ENCODE measurements at regions not wholly inside any gene's neighbourhood (a gene's known extent, or its start where the extent isn't known, plus 50 kb on each side); places are given as distances from the start of the nearest gene placed in this dataset.

DNA sequence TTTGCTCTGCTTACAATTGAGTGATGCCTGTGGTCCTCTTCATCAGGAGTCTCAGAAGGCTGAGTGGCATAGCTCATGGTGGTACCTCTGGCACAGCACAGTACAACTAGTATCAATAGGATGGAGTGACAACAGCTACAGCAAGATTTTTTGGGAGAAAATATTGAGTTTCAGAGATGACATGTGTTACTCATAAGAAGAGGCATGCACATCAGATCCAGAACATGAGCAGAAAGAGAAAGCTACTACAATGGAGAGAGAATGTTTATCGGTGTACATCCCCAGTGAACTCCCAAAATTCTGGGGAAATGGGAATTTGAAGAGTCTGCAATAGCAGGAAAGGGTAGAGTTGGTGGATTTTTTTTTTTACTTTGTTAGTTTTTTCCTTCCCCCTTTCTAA, 130.5 kb upstream of the MB21D2 start:
- no peak for DNase-seq

- DNase-seq: no peak
These were observed 132.3 kb upstream of the MB21D2 start for GRCh38 chr3:193049935-193050334.

DNA sequence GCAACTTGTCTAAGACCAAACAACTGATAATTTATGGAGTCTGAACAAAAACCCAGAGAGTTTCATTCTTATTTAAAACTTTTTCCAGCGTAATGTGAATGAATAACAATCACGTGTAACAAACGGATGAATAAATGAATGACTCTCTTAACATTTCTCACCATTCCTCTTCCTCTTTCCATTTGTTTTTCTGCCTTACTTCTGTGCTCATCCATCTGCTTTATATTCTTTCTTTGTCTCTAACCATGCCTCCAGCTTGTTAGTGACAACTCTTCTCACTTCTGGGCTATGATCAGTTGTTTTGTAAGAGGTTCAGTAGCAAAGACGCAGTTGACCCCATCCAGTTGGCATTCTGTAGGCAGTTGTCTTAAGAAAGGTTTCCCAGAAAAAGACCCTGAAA, 133.7 kb upstream of the MB21D2 start:
- no peak for DNase-seq

GRCh38 chr3:193052354-193053045, 134.8 kb upstream of the MB21D2 start:
- DNase-seq: no peak

DNA sequence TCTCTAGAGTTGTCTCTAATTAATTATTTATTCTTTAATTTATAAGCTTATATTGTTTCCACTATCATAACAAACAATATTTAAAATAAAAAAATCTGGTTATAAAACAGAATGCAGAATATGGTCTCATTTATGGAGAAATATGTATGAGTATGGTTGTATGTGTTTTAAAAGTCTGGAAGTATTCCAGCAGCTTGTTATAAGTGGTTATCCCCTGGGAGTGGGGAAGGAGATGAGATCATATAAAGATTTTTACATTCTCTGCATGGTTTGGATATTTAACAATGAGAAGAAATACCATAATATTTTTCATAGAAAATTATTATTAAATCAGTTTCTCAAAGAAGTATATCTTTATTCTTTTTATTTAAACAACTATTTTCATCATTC, 135.4 kb upstream of the MB21D2 start:
- DNase-seq: no peak

DNA sequence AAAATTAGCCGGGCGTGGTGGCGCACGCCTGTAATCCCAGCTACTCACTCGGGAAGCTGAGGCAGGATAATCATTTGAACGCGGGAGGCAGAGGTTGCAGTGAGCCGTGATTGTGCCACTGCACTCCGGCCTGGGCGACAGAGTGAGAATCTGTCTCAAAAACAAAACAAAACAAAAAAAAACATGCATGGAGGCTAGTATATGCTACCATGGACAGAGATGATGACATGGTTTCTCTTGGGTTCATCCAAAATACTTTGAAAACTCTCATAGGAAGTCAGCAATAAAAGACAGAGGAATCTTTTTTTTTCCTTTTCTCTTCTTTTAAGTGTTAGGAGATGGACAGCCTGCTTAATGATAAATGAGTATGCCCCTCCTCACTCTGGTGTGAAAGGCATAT, 137.7 kb upstream of the MB21D2 start:
- DNase-seq: no peak

- DNase-seq: no peak
These were observed 140.0 kb upstream of the MB21D2 start for GRCh38 chr3:193057616-193058015.

DNA sequence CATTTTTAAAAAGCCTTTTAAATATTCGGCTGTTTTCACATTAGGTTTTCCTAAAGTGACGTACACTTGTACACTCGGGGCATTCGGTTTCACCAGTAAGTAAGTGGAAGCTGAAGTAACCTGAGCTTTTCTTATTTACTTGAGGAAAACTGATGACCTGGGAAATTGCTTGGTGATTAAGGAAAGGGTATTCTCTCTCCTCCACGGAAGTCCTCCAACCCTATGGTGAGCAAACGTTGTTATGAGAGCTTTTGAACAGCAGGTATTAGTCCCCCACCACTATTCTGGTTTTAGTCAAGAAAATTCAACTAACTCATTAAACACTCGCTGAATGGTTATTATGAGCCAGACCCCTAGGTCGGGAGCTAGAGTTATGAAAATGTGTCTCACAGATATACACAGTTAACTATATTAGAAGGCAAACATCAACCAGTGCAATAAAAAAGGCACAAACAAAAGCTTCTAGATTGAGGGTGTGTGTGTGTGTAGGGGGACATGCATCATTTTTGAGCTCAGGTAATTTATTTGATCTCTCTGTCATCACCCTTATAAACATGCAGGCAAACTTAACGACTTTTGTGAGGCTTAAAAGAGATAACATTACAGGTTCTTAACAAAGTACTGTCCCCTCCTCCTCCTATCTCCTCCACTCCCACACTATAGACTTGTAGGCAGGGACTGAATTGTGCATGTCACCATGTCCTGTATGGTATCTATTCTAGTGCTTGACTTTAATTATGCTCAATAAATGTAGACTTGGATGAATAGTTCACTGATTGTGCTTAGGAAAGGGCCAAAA, 143.3 kb upstream of the MB21D2 start:
- no peak for DNase-seq

GRCh38 chr3:193068365-193068764, 150.7 kb upstream of the MB21D2 start:
- no peak for DNase-seq

DNA sequence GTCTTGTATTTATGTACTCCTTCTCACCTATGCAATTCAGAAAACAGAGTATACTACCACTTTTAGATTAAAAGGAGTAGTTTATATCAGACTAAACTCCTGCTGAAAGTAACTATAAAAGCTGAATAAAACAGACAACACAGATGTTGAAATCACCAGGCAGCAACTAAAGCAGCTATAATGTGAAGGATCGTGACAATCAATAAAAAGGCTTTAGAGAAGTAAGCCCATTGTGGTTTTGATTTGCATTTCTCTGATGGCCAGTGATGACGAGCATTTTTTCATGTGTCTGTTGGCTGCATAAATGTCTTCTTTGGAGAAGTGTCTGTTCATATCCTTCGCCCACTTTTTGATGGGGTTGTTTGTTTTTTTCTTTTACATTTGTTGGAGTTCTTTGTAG, 152.1 kb upstream of the MB21D2 start:
- DNase-seq: peak; percentile 12

GRCh38 chr3:193078996-193079753, 161.5 kb upstream of the MB21D2 start:
- no peak for DNase-seq

DNA sequence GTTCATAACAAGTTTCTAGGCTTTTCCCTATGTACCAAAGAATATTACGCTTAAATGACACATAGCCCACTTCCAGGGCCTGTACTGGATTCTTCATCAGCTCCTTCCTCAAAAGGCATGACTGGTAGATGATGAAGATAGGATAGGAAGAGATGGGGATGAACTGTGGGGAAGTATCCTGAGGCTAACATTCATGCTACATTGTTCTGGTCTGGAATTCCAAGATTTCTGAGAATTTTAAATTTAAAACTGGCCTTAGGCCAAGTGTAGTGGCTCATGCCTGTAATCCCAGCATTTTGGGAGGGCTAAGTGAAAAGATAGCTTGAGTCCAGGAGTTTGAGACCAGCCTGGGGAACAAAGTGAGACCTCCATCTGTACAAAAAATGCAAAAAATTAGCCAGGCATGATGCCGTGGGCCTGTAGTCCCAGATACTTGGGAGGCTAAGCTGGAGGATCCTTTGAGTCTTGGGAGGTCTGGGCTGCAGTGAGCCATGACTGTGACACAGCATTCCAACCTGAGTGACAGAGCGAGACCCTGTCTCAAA, 160.1 kb upstream of the PLAAT1 start:
- no peak for DNase-seq

GRCh38 chr3:193085655-193086054, 155.4 kb upstream of the PLAAT1 start:
- no peak for DNase-seq

DNA sequence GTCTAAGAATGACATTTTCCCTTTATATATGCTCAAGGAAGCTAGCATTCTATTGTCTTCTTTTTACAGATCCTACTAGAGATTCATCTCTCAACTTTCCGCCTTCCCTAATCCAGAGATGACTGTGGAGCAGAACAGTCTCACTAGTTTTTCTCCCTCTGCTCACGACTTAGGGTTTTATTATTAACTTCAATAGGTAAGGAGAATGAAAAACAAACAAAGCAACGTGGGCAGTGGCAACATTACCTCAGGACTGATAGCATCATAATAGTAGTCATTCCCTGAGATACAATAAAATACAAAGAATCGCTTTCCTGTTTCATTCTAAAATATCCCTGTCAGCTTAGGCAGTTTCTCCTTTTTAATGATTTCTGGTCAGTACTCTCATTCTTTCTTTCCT, 154.3 kb upstream of the PLAAT1 start:
- DNase-seq: no peak

- DNase-seq: no peak
These were observed 153.7 kb upstream of the PLAAT1 start for GRCh38 chr3:193087336-193087735.

DNA sequence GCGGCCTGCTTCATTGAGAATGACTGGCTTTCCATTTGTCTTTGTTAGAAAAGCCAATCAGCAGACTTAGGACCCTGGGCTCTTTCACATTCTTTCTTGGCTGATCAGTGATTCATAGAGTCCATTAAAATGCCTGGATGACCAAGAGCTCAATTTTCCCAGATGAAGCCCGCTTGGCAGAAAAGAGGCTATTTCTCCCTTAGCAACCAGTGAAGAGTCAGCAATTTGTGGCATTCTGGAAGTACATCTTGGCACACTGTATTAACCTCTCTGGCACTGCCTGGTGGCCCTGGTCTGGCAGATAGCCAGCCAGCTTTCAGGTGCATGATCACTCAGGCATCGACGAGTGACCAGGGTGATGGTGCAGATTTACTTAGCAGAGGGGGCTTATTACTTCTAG, 145.7 kb upstream of the PLAAT1 start:
- no peak for DNase-seq

DNA sequence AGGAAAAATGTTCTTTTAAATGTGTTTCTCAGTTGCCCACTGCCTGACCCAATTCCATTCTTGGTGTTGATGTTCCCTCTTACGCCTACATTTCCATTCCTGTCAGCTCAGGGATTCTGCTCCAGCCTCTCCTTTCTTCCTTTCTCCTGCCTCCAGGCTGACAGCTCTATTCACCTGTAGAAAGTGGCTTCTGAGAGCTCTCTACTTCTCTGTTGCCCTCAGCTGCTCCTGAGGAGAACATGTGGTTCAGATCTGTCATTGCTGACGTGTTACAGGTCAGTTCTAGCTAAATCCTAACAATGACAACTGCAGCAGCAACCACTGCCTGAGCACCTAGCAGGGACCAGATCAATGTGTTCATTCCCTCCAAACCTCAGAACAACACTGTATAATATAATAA, 144.9 kb upstream of the PLAAT1 start:
- DNase-seq: no peak

DNA sequence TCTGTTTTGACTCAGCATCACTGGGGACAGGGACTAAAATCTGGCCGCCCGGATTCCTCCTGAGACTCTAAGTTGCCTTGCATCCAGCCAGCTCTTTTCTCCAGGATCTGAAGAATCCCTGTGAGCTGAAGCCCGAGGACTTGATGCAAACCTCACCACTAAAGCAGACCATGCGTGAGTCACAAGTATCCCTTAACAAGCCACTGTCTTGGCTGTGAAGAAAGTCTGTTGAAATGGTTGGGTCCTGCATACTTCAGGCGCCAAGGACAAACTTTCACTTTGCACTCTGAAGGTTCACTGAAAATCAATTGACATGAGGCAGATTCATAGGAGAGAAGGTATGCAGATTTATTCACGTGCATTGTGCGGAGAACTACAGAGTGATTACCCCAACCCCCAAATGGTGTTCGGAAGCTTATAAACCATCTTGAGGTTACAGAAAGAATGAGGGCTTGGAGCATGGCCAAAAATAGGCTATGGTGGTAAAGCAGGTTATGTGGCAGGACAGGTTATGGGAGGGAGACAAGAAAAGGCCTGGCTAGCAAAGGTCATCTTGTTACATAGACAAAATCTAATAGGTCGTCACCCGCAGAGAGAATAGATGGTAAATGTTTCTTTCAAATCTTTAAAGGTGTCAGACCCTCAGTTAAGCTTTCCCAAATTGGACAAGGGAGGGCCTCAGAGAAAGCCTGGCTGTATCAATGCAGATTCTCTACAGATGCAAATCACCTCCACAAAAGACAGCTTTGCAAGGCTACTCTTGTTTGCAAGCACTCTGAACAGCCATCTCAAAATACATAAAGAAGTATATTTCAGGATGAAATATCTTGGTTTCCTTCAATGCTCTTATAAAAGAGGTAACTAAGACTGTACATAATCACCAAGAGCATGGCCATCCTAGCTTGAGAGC, 126.3 kb upstream of the PLAAT1 start:
- no peak for DNase-seq

GRCh38 chr3:193116871-193117270, 124.2 kb upstream of the PLAAT1 start:
- DNase-seq: no peak

GRCh38 chr3:193118907-193119306, 122.1 kb upstream of the PLAAT1 start:
- DNase-seq: no peak

DNA sequence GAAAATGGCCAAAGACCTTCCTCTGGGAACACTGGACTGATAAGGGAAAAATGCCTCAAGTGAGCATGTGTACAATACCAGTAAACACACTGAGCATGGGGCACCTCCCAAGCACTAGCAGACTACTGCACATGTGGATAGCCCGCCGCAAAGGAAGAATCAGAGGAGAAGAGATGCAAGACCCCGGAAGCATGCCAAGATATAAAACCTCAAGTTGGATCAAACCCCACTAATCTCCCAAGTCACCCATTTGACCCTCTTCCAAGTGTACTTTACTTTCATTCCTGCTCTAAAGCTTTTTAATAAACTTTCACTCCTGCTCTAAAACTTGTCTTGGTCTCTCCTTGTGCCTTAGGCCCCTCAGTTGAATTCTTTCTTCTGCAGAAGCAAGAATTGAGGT, 121.1 kb upstream of the PLAAT1 start:
- DNase-seq: no peak

DNA sequence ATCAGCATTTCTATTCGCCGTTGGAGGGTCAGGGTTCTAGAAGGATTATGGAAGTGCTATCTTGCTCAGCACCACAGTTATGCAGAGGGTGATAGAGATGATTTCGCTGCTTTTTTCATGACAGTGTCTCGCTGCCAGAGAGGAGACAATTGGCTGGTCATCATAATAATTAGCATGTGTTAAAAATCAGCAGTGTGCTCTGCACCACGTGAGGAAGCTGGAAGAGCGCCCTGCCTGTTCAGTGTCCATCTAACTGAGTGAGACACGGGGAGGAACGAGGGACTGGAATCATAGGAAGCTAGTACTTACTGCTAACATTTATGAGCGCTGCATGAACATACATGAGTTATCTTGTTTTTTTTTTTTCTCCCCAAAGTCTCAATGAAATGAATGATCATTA, 116.2 kb upstream of the PLAAT1 start:
- no peak for DNase-seq

- no peak for DNase-seq
These were observed 111.4 kb upstream of the PLAAT1 start for GRCh38 chr3:193129607-193130006.
